GM23338 (cell line): ENCODE measurements at regions not wholly inside any gene's neighbourhood (a gene's known extent, or its start where the extent isn't known, plus 50 kb on each side); places are given as distances from the start of the nearest gene placed in this dataset.

Source experiments
- CREB1 ChIP-seq: fragments of 250-450 bp; sonication (Bioruptor Pico); IDR thresholded peaks from 2 replicates; pipeline ENCODE4 v1.5.0; 2020; ENCODE audit warnings: low read depth, mild to moderate bottlenecking, moderate library complexity
- CTCF ChIP-seq, 2 experiments: fragments of 200-600 bp in 1 of 2; sonication (generic) in 1 of 2; conservative IDR thresholded peaks; 2 replicates each; pipeline versions ENCODE4 v1.5.1 to v1.6.1; 2016 to 2017; ENCODE audit warnings: antibody characterized with exemption in 2 of 2, low read depth in 2 of 2, mild to moderate bottlenecking in 2 of 2, moderate library complexity in 1 of 2
- EZH2 ChIP-seq: fragments of 200-600 bp; sonication (generic); IDR thresholded peaks from one replicate; pipeline ENCODE4 v1.8.0; 2017; ENCODE audit warnings: antibody characterized with exemption, mild to moderate bottlenecking, low read depth; ENCODE audit not compliant: unreplicated experiment
- EZH2phosphoT487 ChIP-seq: fragments of 200-600 bp; sonication (generic); IDR thresholded peaks from one replicate; pipeline ENCODE4 v1.8.1; 2018; ENCODE audit warnings: antibody characterized with exemption; ENCODE audit not compliant: unreplicated experiment
- POLR2AphosphoS5 ChIP-seq: IDR thresholded peaks from 2 replicates; pipeline ENCODE4 v1.6.1; 2016; ENCODE audit warnings: antibody characterized with exemption, low read depth
- ZNF331 ChIP-seq: fragments of 250-450 bp; sonication (Bioruptor Pico); IDR thresholded peaks from 2 replicates; pipeline ENCODE4 v1.5.0; 2020; ENCODE audit warnings: low read depth, mild to moderate bottlenecking, moderate library complexity
- TF ChIP-seq, protein P1 (sequence below): IDR thresholded peaks from one replicate; pipeline ENCODE4 v1.6.1; 2018; ENCODE audit warnings: antibody characterized with exemption; ENCODE audit not compliant: unreplicated experiment

GRCh38 chr10:33553748-33554571, 219.5 kb upstream of the NRP1 start:
- TF ChIP-seq CTCF (conservative IDR thresholded peaks at IDR 0.05; ENCODE audit: low read depth in 2 of 2), result no peak
- no peak for TF ChIP-seq EZH2
- TF ChIP-seq, protein P1, sequence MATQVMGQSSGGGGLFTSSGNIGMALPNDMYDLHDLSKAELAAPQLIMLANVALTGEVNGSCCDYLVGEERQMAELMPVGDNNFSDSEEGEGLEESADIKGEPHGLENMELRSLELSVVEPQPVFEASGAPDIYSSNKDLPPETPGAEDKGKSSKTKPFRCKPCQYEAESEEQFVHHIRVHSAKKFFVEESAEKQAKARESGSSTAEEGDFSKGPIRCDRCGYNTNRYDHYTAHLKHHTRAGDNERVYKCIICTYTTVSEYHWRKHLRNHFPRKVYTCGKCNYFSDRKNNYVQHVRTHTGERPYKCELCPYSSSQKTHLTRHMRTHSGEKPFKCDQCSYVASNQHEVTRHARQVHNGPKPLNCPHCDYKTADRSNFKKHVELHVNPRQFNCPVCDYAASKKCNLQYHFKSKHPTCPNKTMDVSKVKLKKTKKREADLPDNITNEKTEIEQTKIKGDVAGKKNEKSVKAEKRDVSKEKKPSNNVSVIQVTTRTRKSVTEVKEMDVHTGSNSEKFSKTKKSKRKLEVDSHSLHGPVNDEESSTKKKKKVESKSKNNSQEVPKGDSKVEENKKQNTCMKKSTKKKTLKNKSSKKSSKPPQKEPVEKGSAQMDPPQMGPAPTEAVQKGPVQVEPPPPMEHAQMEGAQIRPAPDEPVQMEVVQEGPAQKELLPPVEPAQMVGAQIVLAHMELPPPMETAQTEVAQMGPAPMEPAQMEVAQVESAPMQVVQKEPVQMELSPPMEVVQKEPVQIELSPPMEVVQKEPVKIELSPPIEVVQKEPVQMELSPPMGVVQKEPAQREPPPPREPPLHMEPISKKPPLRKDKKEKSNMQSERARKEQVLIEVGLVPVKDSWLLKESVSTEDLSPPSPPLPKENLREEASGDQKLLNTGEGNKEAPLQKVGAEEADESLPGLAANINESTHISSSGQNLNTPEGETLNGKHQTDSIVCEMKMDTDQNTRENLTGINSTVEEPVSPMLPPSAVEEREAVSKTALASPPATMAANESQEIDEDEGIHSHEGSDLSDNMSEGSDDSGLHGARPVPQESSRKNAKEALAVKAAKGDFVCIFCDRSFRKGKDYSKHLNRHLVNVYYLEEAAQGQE, result no peak
- no peak for TF ChIP-seq CREB1 (CRISPR knock-in tag)
- TF ChIP-seq ZNF331 (CRISPR knock-in tag), result no peak
- no peak for TF ChIP-seq POLR2AphosphoS5
- no peak for TF ChIP-seq EZH2phosphoT487
